ENCODE measurements at regions not wholly inside any gene's neighbourhood (a gene's known extent, or its start where the extent isn't known, plus 50 kb on each side); places are given as distances from the start of the nearest gene placed in this dataset.

- TF ChIP-seq, protein P1, sequence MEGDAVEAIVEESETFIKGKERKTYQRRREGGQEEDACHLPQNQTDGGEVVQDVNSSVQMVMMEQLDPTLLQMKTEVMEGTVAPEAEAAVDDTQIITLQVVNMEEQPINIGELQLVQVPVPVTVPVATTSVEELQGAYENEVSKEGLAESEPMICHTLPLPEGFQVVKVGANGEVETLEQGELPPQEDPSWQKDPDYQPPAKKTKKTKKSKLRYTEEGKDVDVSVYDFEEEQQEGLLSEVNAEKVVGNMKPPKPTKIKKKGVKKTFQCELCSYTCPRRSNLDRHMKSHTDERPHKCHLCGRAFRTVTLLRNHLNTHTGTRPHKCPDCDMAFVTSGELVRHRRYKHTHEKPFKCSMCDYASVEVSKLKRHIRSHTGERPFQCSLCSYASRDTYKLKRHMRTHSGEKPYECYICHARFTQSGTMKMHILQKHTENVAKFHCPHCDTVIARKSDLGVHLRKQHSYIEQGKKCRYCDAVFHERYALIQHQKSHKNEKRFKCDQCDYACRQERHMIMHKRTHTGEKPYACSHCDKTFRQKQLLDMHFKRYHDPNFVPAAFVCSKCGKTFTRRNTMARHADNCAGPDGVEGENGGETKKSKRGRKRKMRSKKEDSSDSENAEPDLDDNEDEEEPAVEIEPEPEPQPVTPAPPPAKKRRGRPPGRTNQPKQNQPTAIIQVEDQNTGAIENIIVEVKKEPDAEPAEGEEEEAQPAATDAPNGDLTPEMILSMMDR (IDR thresholded peaks at IDR 0.05 in 2 of 3, conservative IDR thresholded peaks at IDR 0.05 in 1 of 3; ENCODE audit: insufficient read depth in 2 of 3, low read depth in 1 of 3, low read length in 3 of 3), result no peak
- no peak for TF ChIP-seq IRF2 (CRISPR knock-in tag; IDR thresholded peaks at IDR 0.05)
- TF ChIP-seq RB1 (IDR thresholded peaks at IDR 0.05; ENCODE audit: low read depth), result no peak
- TF ChIP-seq, protein P2, sequence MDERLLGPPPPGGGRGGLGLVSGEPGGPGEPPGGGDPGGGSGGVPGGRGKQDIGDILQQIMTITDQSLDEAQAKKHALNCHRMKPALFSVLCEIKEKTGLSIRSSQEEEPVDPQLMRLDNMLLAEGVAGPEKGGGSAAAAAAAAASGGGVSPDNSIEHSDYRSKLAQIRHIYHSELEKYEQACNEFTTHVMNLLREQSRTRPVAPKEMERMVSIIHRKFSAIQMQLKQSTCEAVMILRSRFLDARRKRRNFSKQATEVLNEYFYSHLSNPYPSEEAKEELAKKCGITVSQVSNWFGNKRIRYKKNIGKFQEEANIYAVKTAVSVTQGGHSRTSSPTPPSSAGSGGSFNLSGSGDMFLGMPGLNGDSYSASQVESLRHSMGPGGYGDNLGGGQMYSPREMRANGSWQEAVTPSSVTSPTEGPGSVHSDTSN (CRISPR knock-in tag; IDR thresholded peaks at IDR 0.05; ENCODE audit: low read depth), result no peak
- TF ChIP-seq, protein P2 (tag; conservative IDR thresholded peaks at IDR 0.05; ENCODE audit: low read depth), result no peak
- TF ChIP-seq HNRNPUL1 (IDR thresholded peaks at IDR 0.05; ENCODE audit: low read length), result no peak
- no peak for TF ChIP-seq TCF7L2 (IDR thresholded peaks at IDR 0.05; ENCODE audit: low read depth, low read length)
Observed at GRCh38 chr14:53567236-53567780, 389.3 kb downstream of the BMP4 start.
